MM.1S (cell line): ENCODE measurements at regions not wholly inside any gene's neighbourhood (a gene's known extent, or its start where the extent isn't known, plus 50 kb on each side); places are given as distances from the start of the nearest gene placed in this dataset.
"Not testable (repeated sequence)": the region's sequence is repeated elsewhere in the genome, so short reads cannot be mapped to it uniquely, and the experiment has no call there.

Experiments
- DNase-seq: peaks from one replicate; pipeline ENCODE4 v3.0.0-alpha.2; 2015
- H2AFZ ChIP-seq: fragments of 300-600 bp; sonication (generic); 2 replicates; pipeline ENCODE4 v1.6.0; 2016; ENCODE audit warnings: antibody characterized with exemption, low read length
- H3F3A ChIP-seq: fragments of 300-600 bp; sonication (generic); 2 replicates; pipeline ENCODE4 v1.6.1; 2016; ENCODE audit warnings: mild to moderate bottlenecking, antibody characterized with exemption, low read length, moderate library complexity, mixed read lengths; ENCODE audit not compliant: insufficient read depth
- H3K27ac ChIP-seq: fragments of 300-600 bp; sonication (generic); 2 replicates; pipeline ENCODE4 v1.5.1; 2016; ENCODE audit warnings: mild to moderate bottlenecking, low read length
- H3K27me3 ChIP-seq: fragments of 300-600 bp; sonication (generic); replicated peaks from 2 replicates; pipeline ENCODE4 v1.6.0; 2016; ENCODE audit warnings: low read length; ENCODE audit not compliant: insufficient read depth
- H3K36me3 ChIP-seq: fragments of 300-600 bp; sonication (generic); replicated peaks from 2 replicates; pipeline ENCODE4 v1.6.1; 2016; ENCODE audit warnings: mild to moderate bottlenecking, low read length, mixed read lengths; ENCODE audit not compliant: insufficient read depth
- H3K4me1 ChIP-seq: fragments of 300-600 bp; sonication (generic); 2 replicates; pipeline ENCODE4 v1.6.1; 2016; ENCODE audit warnings: low read length, mixed read lengths
- H3K4me2 ChIP-seq: fragments of 300-600 bp; sonication (generic); 2 replicates; pipeline ENCODE4 v1.6.0; 2016; ENCODE audit warnings: low read depth, low read length
- H3K4me3 ChIP-seq: fragments of 300-600 bp; sonication (generic); 2 replicates; pipeline ENCODE4 v1.5.1; 2016; ENCODE audit warnings: low read length, mixed read lengths
- H3K79me2 ChIP-seq: fragments of 300-600 bp; sonication (generic); 2 replicates; pipeline ENCODE4 v1.6.1; 2016; ENCODE audit warnings: mixed run types, low read length, mixed read lengths
- H3K9ac ChIP-seq: fragments of 300-600 bp; sonication (generic); 2 replicates; pipeline ENCODE4 v1.6.1; 2016; ENCODE audit warnings: low read length, mixed read lengths
- H3K9me2 ChIP-seq: fragments of 300-600 bp; sonication (generic); replicated peaks from 2 replicates; pipeline ENCODE4 v1.6.1; 2016; ENCODE audit warnings: mild to moderate bottlenecking, low read length, mixed read lengths; ENCODE audit not compliant: insufficient read depth
- H3K9me3 ChIP-seq: fragments of 300-600 bp; sonication (generic); replicated peaks from 2 replicates; pipeline ENCODE4 v1.6.1; 2016; ENCODE audit warnings: mild to moderate bottlenecking, low read length, mixed read lengths; ENCODE audit not compliant: insufficient read depth
- H4K20me1 ChIP-seq: fragments of 300-600 bp; sonication (generic); 2 replicates; pipeline ENCODE4 v1.6.1; 2016; ENCODE audit warnings: mild to moderate bottlenecking, low read length, moderate library complexity, mixed read lengths; ENCODE audit not compliant: insufficient read depth
- EZH2 ChIP-seq: fragments of 300-600 bp; sonication (generic); optimal IDR thresholded peaks from 2 replicates; pipeline ENCODE3; 2017; ENCODE audit warnings: low read depth, mild to moderate bottlenecking, antibody characterized with exemption, low read length, mixed read lengths
- EZH2phosphoT487 ChIP-seq: fragments of 300-600 bp; sonication (generic); IDR thresholded peaks from 2 replicates; pipeline ENCODE4 v1.6.1; 2018; ENCODE audit warnings: antibody characterized with exemption, low read length
- TF ChIP-seq, protein P1 (sequence below): fragments of 300-600 bp; sonication (generic); IDR thresholded peaks from 2 replicates; pipeline ENCODE4 v1.5.1; 2016; ENCODE audit warnings: antibody characterized with exemption, low read length, mixed read lengths

- H3K4me3 ChIP-seq, H2AFZ ChIP-seq, H3K9me2 ChIP-seq, H3K9me3 ChIP-seq, H3K79me2 ChIP-seq, H3K9ac ChIP-seq, H3K4me2 ChIP-seq, H3K27ac ChIP-seq, H3K36me3 ChIP-seq, H3K27me3 ChIP-seq, H4K20me1 ChIP-seq, DNase-seq: not testable (repeated sequence)
- peaks cover 21% of the 10 kb centered on the region for H3F3A ChIP-seq
- TF ChIP-seq, protein P1, sequence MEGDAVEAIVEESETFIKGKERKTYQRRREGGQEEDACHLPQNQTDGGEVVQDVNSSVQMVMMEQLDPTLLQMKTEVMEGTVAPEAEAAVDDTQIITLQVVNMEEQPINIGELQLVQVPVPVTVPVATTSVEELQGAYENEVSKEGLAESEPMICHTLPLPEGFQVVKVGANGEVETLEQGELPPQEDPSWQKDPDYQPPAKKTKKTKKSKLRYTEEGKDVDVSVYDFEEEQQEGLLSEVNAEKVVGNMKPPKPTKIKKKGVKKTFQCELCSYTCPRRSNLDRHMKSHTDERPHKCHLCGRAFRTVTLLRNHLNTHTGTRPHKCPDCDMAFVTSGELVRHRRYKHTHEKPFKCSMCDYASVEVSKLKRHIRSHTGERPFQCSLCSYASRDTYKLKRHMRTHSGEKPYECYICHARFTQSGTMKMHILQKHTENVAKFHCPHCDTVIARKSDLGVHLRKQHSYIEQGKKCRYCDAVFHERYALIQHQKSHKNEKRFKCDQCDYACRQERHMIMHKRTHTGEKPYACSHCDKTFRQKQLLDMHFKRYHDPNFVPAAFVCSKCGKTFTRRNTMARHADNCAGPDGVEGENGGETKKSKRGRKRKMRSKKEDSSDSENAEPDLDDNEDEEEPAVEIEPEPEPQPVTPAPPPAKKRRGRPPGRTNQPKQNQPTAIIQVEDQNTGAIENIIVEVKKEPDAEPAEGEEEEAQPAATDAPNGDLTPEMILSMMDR: peak; percentile 49
- peaks cover 22% of the 10 kb centered on the region for H3K4me1 ChIP-seq
Measured at GRCh38 chr11:67799808-67800207, 125.4 kb upstream of the ALDH3B2 start.

DNA sequence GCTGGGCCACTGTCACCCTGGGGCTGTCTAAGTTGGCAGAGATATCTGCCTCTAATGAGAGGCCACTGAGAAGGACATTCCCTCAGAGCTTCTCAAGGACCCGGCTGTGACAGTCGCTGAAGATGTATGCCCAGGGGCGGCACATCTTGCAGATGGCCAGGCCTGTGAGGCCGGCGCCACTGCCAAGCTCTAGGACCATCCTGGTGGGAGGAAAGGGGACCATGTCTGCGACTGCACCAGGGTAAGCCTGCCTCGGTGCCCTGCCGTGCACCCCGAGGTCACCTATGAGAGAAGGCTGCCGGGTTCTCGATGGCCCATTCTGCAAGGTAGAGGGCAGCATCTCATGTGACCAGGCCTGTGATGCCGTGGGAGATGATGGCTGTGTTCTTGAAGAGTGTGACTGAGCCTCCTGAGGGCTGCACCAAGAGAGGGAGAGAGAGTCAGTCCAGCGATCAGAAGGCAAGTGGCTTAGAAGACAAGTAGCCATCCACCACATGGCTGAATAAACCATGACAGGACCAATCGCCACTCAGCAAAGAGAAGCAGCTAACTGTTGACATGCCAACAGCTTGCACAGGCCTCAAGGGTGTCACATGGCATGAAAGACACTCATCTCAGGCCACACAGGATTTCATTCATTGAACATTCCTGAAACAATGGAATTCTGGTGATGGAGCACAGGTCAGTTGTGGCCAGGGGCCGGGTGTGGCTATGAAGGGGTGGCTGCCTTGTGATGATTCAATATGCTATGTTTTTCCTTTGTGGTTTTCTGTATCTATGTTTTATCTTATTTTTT is 123.5 kb upstream of the ALDH3B2 start:
- not testable (repeated sequence) for H2AFZ ChIP-seq, H3K4me3 ChIP-seq, H3K9me2 ChIP-seq, H3K27me3 ChIP-seq, H3F3A ChIP-seq, H3K9me3 ChIP-seq, H3K36me3 ChIP-seq, H3K9ac ChIP-seq, H3K79me2 ChIP-seq, H3K4me2 ChIP-seq, H4K20me1 ChIP-seq, H3K27ac ChIP-seq, H3K4me1 ChIP-seq, DNase-seq

- Histone ChIP-seq H3K36me3 (no peaks in the 10 kb centered on the region), H3F3A (no peaks in the 10 kb centered on the region), H3K9ac (no peak overlapping the region), H3K27ac (no peak overlapping the region), H3K27me3 (no peaks in the 10 kb centered on the region), H3K4me3 (no peak overlapping the region), H2AFZ (no peak overlapping the region), H3K9me2 (no peaks in the 10 kb centered on the region), H3K4me2 (no peak overlapping the region), H3K79me2 (no peaks in the 10 kb centered on the region), H4K20me1 (no peaks in the 10 kb centered on the region), H3K9me3 (no peaks in the 10 kb centered on the region), H3K4me1 (no peaks in the 10 kb centered on the region)
- no peak for DNase-seq
- TF ChIP-seq EZH2phosphoT487: no peak
- TF ChIP-seq, protein P1: no peak
- no peak for TF ChIP-seq EZH2
Measured at GRCh38 chr11:67795746-67796145, 121.3 kb upstream of the ALDH3B2 start.

DNA sequence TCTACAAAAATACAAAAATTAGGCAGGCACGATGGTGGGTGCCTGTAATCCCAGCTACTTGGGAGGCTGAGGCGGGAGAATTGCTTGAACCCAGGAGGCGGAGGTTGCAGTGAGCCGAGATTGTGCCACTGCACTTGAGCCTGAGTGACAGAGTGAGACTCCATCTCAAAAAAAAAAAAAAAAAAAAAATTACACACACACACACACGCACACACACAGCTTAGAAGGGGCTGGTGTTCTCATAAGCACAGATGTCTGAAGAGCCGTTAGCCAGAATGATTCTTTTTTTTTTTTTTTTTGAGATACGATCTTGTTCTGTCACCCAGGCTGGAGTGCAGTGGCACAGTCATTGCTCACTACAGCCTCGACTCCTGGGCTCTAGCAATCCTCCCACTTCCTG is 119.3 kb upstream of the ALDH3B2 start:
- not testable (repeated sequence) for H3K9ac ChIP-seq, H4K20me1 ChIP-seq, H3K27me3 ChIP-seq, H2AFZ ChIP-seq, H3K4me1 ChIP-seq, H3K27ac ChIP-seq, H3K9me2 ChIP-seq, H3K79me2 ChIP-seq, H3F3A ChIP-seq, H3K4me2 ChIP-seq, DNase-seq, H3K4me3 ChIP-seq, H3K36me3 ChIP-seq, H3K9me3 ChIP-seq
